Neuronal stem cell (in vitro differentiated cells): ENCODE measurements at regions not wholly inside any gene's neighbourhood (a gene's known extent, or its start where the extent isn't known, plus 50 kb on each side); places are given as distances from the start of the nearest gene placed in this dataset.

ENCODE experiments used
- DNase-seq: peaks from one replicate; pipeline ENCODE4 v3.0.0-alpha.2; 2013; ENCODE audit warnings: low spot score
- H2AFZ ChIP-seq: one replicate; pipeline ENCODE4 v1.6.1; 2013; ENCODE audit warnings: mild to moderate bottlenecking, low read length, inconsistent platforms
- H2AK5ac ChIP-seq: 2 replicates; pipeline ENCODE4 v1.6.1; 2013; ENCODE audit warnings: low read depth, mild to moderate bottlenecking, inconsistent platforms, low read length, moderate library complexity, mixed read lengths
- H2BK120ac ChIP-seq: 2 replicates; pipeline ENCODE4 v1.6.1; 2013; ENCODE audit warnings: low read depth, mild to moderate bottlenecking, inconsistent platforms, low read length, moderate library complexity, mixed read lengths
- H2BK12ac ChIP-seq: one replicate; pipeline ENCODE4 v1.6.1; 2013; ENCODE audit warnings: low read length, inconsistent platforms
- H2BK15ac ChIP-seq: 2 replicates; pipeline ENCODE4 v1.6.1; 2013; ENCODE audit warnings: mild to moderate bottlenecking, low read length, inconsistent platforms, mixed read lengths
- H2BK5ac ChIP-seq: one replicate; pipeline ENCODE4 v1.6.1; 2013; ENCODE audit warnings: inconsistent platforms, mild to moderate bottlenecking, low read length, moderate library complexity
- H3K14ac ChIP-seq: one replicate; pipeline ENCODE4 v1.6.1; 2013; ENCODE audit warnings: low read length, inconsistent platforms
- H3K18ac ChIP-seq: 2 replicates; pipeline ENCODE4 v1.6.1; 2013; ENCODE audit warnings: low read length, inconsistent platforms
- H3K23ac ChIP-seq: 2 replicates; pipeline ENCODE4 v1.6.1; 2013; ENCODE audit warnings: low read depth, mild to moderate bottlenecking, mixed read lengths, low read length, inconsistent platforms; ENCODE audit not compliant: poor library complexity
- H3K27ac ChIP-seq: replicated peaks from 3 replicates; pipeline ENCODE4 v1.5.1; 2013; ENCODE audit warnings: low read length, inconsistent platforms
- H3K27me3 ChIP-seq, 3 experiments: 2 replicates each; pipeline ENCODE4 v1.6.1; 2013; ENCODE audit warnings: low read length in 3 of 3, mild to moderate bottlenecking in 2 of 3, inconsistent platforms in 1 of 3, low read depth in 1 of 3, mixed read lengths in 1 of 3, moderate library complexity in 1 of 3; ENCODE audit not compliant: control insufficient read depth in 3 of 3, insufficient read depth in 3 of 3
- H3K36me3 ChIP-seq, 2 donors: replicated peaks in 1 of 2; 2 replicates each; pipeline ENCODE4 v1.6.1; 2013; ENCODE audit warnings: low read length in 2 of 2; ENCODE audit not compliant: control insufficient read depth in 2 of 2, insufficient read depth in 2 of 2
- H3K4ac ChIP-seq: 2 replicates; pipeline ENCODE4 v1.6.1; 2013; ENCODE audit warnings: inconsistent platforms, mild to moderate bottlenecking, low read length, moderate library complexity
- H3K4me1 ChIP-seq, 2 donors: 1 replicate in 1 of 2; 2 replicates in 1 of 2; pipeline ENCODE4 v1.6.1; 2013; ENCODE audit warnings: low read length in 2 of 2, low read depth in 1 of 2; ENCODE audit not compliant: control insufficient read depth in 2 of 2, insufficient read depth in 1 of 2
- H3K4me2 ChIP-seq: one replicate; pipeline ENCODE4 v1.6.1; 2013; ENCODE audit warnings: mild to moderate bottlenecking, low read length, inconsistent platforms; ENCODE audit not compliant: insufficient read depth, poor library complexity, severe bottlenecking
- H3K4me3 ChIP-seq, 2 donors: 2 replicates each; pipeline ENCODE4 v1.5.1; 2013; ENCODE audit warnings: low read length in 2 of 2, mild to moderate bottlenecking in 2 of 2, inconsistent platforms in 1 of 2, moderate library complexity in 1 of 2
- H3K79me1 ChIP-seq: one replicate; pipeline ENCODE4 v1.6.1; 2013; ENCODE audit warnings: low read depth, mild to moderate bottlenecking, inconsistent platforms, low read length, moderate library complexity
- H3K9ac ChIP-seq: one replicate; pipeline ENCODE4 v1.6.1; 2013; ENCODE audit warnings: mild to moderate bottlenecking, low read depth, low read length, inconsistent platforms; ENCODE audit not compliant: poor library complexity
- H3K9me3 ChIP-seq, 2 donors: replicated peaks in 1 of 2; 2 replicates each; pipeline versions ENCODE3 to v1.6.1; 2013; ENCODE audit warnings: low read length in 2 of 2, mild to moderate bottlenecking in 2 of 2, inconsistent platforms in 1 of 2, low read depth in 1 of 2, mixed read lengths in 1 of 2, moderate library complexity in 1 of 2; ENCODE audit not compliant: control insufficient read depth in 2 of 2, insufficient read depth in 1 of 2
- H4K8ac ChIP-seq: one replicate; pipeline ENCODE4 v1.6.1; 2013; ENCODE audit warnings: low read depth, mild to moderate bottlenecking, inconsistent platforms, low read length, moderate library complexity
- H4K91ac ChIP-seq: one replicate; pipeline ENCODE4 v1.6.1; 2013; ENCODE audit warnings: low read length, low read depth, mild to moderate bottlenecking, inconsistent platforms; ENCODE audit not compliant: poor library complexity
- WGBS, 2 donors: extraction: QIAGEN DNeasy Blood & Tissue Kit; methylation state at CpG; one replicate each; pipeline ENCODE4 v1.1.7; 2013; ENCODE audit warnings: missing lambda C conversion rate in 2 of 2, mixed read lengths in 1 of 2; ENCODE audit not compliant: insufficient read length in 2 of 2, insufficient replicate concordance in 1 of 2; ENCODE audit errors: extremely low coverage in 2 of 2; 5-methylcytosine and 5-hydroxymethylcytosine counted together

DNA sequence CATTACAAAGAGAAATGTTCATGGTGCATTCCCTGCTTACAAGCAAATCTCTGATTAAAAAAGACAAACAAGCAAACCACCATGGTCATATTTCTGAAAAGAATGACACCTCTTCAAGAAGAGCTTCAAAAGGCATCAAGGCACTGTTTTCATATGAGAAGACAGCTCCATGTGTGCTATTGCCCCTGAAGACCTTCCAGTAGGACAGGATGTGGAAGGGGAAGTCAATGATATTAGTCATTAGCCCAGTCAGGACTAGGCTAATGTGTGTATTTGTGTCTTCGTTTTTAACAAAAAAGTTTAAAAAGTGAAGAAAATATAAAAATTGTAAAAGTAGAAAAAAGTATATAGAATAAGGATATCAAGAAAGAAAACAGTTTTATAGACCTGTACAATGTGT, 534.7 kb upstream of the ARGLU1 start:
- no peak for DNase-seq
- Histone ChIP-seq H3K18ac (no peak overlapping the region), H2BK12ac (no peak overlapping the region), H3K4me1 (peaks cover 4 to 9% of the 10 kb centered on the region in 2 donors), H3K4ac (no peak overlapping the region), H2AK5ac (no peak overlapping the region), H3K27ac (no peak overlapping the region), H3K9me3 (no peaks in the 10 kb centered on the region), H3K27me3 (no peaks in the 10 kb centered on the region), H3K23ac (no peak overlapping the region), H3K4me2 (no peak overlapping the region), H2BK5ac (no peak overlapping the region), H2AFZ (no peak overlapping the region), H2BK120ac (no peak overlapping the region), H3K4me3 (no peak overlapping the region), H3K79me1 (no peaks in the 10 kb centered on the region), H4K8ac (no peak overlapping the region), H2BK15ac (no peak overlapping the region), H4K91ac (no peak overlapping the region), H3K36me3 (no peaks in the 10 kb centered on the region), H3K14ac (no peak overlapping the region), H3K9ac (no peak overlapping the region)
- WGBS, 2 donors = 100% methylated on average over 1 of the region's 1 CpG; no CpG with 5 or more reads in 1 of the 2 donors

DNA sequence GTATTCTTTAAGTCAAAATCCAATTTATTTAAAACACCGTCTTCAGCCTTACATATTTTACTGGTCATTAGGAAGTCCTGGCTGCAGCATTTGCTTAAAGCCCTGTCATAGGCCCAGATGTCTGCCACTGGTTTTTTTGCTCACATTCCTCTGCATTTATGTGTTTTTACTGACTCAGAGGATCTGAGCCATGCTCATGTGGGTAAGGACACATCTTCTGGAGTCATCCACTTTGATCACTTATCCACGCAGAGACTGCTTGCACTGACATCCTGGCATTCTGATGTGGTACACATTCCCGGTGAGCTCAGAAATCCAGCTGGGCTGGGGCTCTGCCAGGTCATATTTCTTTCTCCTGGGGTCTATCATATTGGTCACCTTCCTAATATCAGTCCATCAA, 531.7 kb upstream of the ARGLU1 start:
- no peaks in the 10 kb centered on the region for H3K9me3 ChIP-seq
- H2BK5ac ChIP-seq = no peak overlapping the region
- H3K4me1 ChIP-seq = peaks cover 4 to 12% of the 10 kb centered on the region in 2 donors
- no peak overlapping the region for H3K9ac ChIP-seq
- H3K36me3 ChIP-seq = no peaks in the 10 kb centered on the region
- no peaks in the 10 kb centered on the region for H3K79me1 ChIP-seq
- no peak overlapping the region for H2BK120ac ChIP-seq
- no peak overlapping the region for H4K91ac ChIP-seq
- H2BK12ac ChIP-seq = no peak overlapping the region
- H3K14ac ChIP-seq = no peak overlapping the region
- H2BK15ac ChIP-seq = no peak overlapping the region
- no peak for DNase-seq
- no peak overlapping the region for H3K18ac ChIP-seq
- H3K27me3 ChIP-seq = no peaks in the 10 kb centered on the region
- no CpG with 5 or more reads among the region's 3 CpGs for WGBS, 2 donors
- H2AK5ac ChIP-seq = no peak overlapping the region
- H3K4me3 ChIP-seq = no peak overlapping the region
- no peak overlapping the region for H2AFZ ChIP-seq
- H3K27ac ChIP-seq = no peak overlapping the region
- no peak overlapping the region for H3K4ac ChIP-seq
- H3K23ac ChIP-seq = no peak overlapping the region
- H4K8ac ChIP-seq = no peak overlapping the region
- H3K4me2 ChIP-seq = no peak overlapping the region

DNA sequence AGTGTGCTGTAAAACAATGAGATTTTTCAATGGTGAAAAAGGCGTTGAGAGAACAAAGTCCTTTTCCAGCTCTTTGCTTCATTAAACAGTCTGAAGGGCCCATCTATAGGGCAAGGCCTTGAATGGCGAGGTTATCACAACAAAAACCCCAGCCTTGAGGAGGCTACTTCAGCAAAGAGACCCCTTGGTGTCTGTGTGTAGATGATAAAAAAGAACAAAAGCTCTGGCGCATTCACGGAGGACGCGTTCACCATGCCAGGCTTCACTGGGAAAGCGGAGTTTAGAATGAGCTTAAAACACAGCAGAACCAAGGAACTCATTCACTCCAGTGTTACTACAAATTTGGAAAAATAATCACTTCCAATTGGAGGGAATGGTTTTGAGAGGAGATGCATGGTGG, 530.0 kb upstream of the ARGLU1 start:
- H3K27ac ChIP-seq = peak overlapping the region; percentile 58
- H3K18ac ChIP-seq = no peak overlapping the region
- no peak overlapping the region for H3K23ac ChIP-seq
- H3K9ac ChIP-seq = no peak overlapping the region
- no peaks in the 10 kb centered on the region for H3K36me3 ChIP-seq
- H4K8ac ChIP-seq = no peak overlapping the region
- no peak overlapping the region for H3K4me2 ChIP-seq
- DNase-seq = peak; percentile 39
- H3K4me3 ChIP-seq = no peak overlapping the region
- no peak overlapping the region for H3K4ac ChIP-seq
- no peak overlapping the region for H2BK12ac ChIP-seq
- H2BK15ac ChIP-seq = no peak overlapping the region
- no CpG with 5 or more reads among the region's 7 CpGs for WGBS, 2 donors
- peaks cover 4 to 12% of the 10 kb centered on the region in 2 donors for H3K4me1 ChIP-seq
- H3K14ac ChIP-seq = no peak overlapping the region
- H4K91ac ChIP-seq = no peak overlapping the region
- H2AK5ac ChIP-seq = no peak overlapping the region
- H3K27me3 ChIP-seq = no peaks in the 10 kb centered on the region
- H2AFZ ChIP-seq = no peak overlapping the region
- H2BK5ac ChIP-seq = no peak overlapping the region
- no peaks in the 10 kb centered on the region for H3K79me1 ChIP-seq
- no peak overlapping the region for H2BK120ac ChIP-seq
- H3K9me3 ChIP-seq = no peaks in the 10 kb centered on the region

DNA sequence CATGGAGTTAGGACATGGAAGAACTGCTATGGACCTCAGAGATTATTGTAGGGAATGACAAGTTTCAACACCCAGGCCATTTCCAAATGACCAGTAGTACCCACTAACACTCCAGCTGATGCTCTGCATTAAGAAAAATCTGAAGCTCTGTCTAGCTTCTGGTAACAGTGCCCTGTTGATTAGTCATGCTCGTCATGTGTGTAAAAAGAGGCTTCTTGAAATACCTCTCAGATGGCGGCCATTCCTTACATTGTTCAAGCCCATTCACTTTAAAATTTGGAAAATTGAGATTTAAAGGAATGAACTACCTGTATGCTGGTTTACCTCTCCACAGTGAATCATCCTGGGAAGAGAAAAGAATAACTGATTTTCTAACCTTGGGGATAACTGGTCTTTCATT, 527.9 kb upstream of the ARGLU1 start:
- H3K14ac ChIP-seq = no peak overlapping the region
- no peak overlapping the region for H3K18ac ChIP-seq
- peak overlapping the region; percentile 19 for H4K91ac ChIP-seq
- peaks cover 4 to 12% of the 10 kb centered on the region in 2 donors for H3K4me1 ChIP-seq
- no peak for DNase-seq
- H2BK12ac ChIP-seq = peak overlapping the region; percentile 85
- no peak overlapping the region for H3K23ac ChIP-seq
- no peak overlapping the region for H2BK5ac ChIP-seq
- no CpG with 5 or more reads among the region's 2 CpGs for WGBS, 2 donors
- peak overlapping the region; percentile 50 for H2BK15ac ChIP-seq
- H3K4ac ChIP-seq = no peak overlapping the region
- H2BK120ac ChIP-seq = no peak overlapping the region
- no peaks in the 10 kb centered on the region for H3K36me3 ChIP-seq
- no peak overlapping the region for H3K4me2 ChIP-seq
- no peak overlapping the region for H3K4me3 ChIP-seq
- no peak overlapping the region for H3K27ac ChIP-seq
- H2AK5ac ChIP-seq = peak overlapping the region; percentile 31
- H3K79me1 ChIP-seq = no peaks in the 10 kb centered on the region
- H2AFZ ChIP-seq = no peak overlapping the region
- no peaks in the 10 kb centered on the region for H3K9me3 ChIP-seq
- H4K8ac ChIP-seq = no peak overlapping the region
- H3K27me3 ChIP-seq = no peaks in the 10 kb centered on the region
- H3K9ac ChIP-seq = no peak overlapping the region
